HCT116 (cell line): ENCODE measurements at regions not wholly inside any gene's neighbourhood (a gene's known extent, or its start where the extent isn't known, plus 50 kb on each side); places are given as distances from the start of the nearest gene placed in this dataset.

ENCODE experiments used
- ATAC-seq: fragments of 200-7000 bp; cut with Tn5 transposase; 2 replicates; pipeline ENCODE4 v1.9.1; 2020; ENCODE audit warnings: mild to moderate bottlenecking, moderate library complexity
- BruUV-seq: library from RNA; stranded (reverse); fragments of 400-500 nt; replicated peaks from 2 replicates; lab custom pipeline; 2021; lab: Mats Ljungman, UMichigan
- CTCF ChIA-PET: fragments of 300-600 bp; sonication (Branson Sonifier 250); formaldehyde crosslinking; loops from one replicate; lab custom pipeline; 2021; ENCODE audit warnings: antibody characterized with exemption; lab: Charles Lee
- POLR2A ChIA-PET: fragments of 300-600, 350-600 bp; sonication (Branson Sonifier 250); formaldehyde crosslinking; loops from one replicate; lab custom pipeline; 2021; ENCODE audit warnings: antibody characterized with exemption; lab: Charles Lee
- RAD21 ChIA-PET, 2 experiments: fragments of 300-600 bp; sonication (Branson Sonifier 250); formaldehyde crosslinking; loops; one replicate each; lab custom pipeline; 2023; ENCODE audit warnings: low total read pairs in 2 of 2; ENCODE audit not compliant: uncharacterized antibody in 2 of 2, unreplicated experiment in 2 of 2, low non-redundant PET in 1 of 2; lab: Charles Lee
- DNase-seq: peaks from one replicate; pipeline ENCODE4 v3.0.0-alpha.2; 2010; ENCODE audit warnings: low read depth, low spot score
- H2AFZ ChIP-seq: fragments of 200-600 bp; shearing (Covaris generic), sonication (generic); 2 replicates; pipeline ENCODE4 v1.6.1; 2017; ENCODE audit warnings: low read depth, mixed run types, mixed read lengths, antibody characterized with exemption, low read length; ENCODE audit not compliant: poor library complexity, severe bottlenecking
- H3K27ac ChIP-seq: 2 replicates; pipeline ENCODE4 v1.5.1; 2012; ENCODE audit warnings: low read depth, low read length
- H3K27me3 ChIP-seq: fragments of 200-600 bp; sonication (generic); 2 replicates; pipeline ENCODE4 v1.6.1; 2016; ENCODE audit warnings: mixed run types, low read length, mixed read lengths; ENCODE audit not compliant: insufficient read depth
- H3K36me3 ChIP-seq, 2 experiments: fragments of 200-500 bp in 1 of 2; fragments of 200-600 bp in 1 of 2; sonication (Bioruptor generic) in 1 of 2; sonication (generic) in 1 of 2; 2 replicates each; pipeline versions ENCODE4 v1.5.1 to v1.6.1; 2014 to 2016; ENCODE audit warnings: low read length in 2 of 2, inconsistent platforms in 1 of 2, mixed read lengths in 1 of 2, mixed run types in 1 of 2; ENCODE audit not compliant: insufficient read depth in 2 of 2, control insufficient read depth in 1 of 2
- H3K4me1 ChIP-seq, 2 experiments: fragments of 200-600 bp in 1 of 2; sonication (generic) in 1 of 2; 2 replicates each; pipeline versions ENCODE4 v1.5.1 to v1.6.1; 2012 to 2017; ENCODE audit warnings: low read length in 2 of 2, inconsistent platforms in 1 of 2, mild to moderate bottlenecking in 1 of 2, mixed read lengths in 1 of 2, mixed run types in 1 of 2, moderate library complexity in 1 of 2; ENCODE audit not compliant: insufficient read depth in 2 of 2, control insufficient read depth in 1 of 2
- H3K4me2 ChIP-seq: fragments of 200-600 bp; sonication (generic); 2 replicates; pipeline ENCODE4 v1.6.1; 2017; ENCODE audit warnings: mixed run types, low read length, mixed read lengths
- H3K4me3 ChIP-seq, 2 experiments: fragments of 200-600 bp in 1 of 2; sonication (generic) in 1 of 2; replicated peaks in 1 of 2; 2 replicates each; pipeline ENCODE4 v1.5.1; 2011 to 2016; ENCODE audit warnings: low read length in 2 of 2, control low read depth in 1 of 2, low read depth in 1 of 2, mild to moderate bottlenecking in 1 of 2, mixed read lengths in 1 of 2, mixed run types in 1 of 2
- H3K79me2 ChIP-seq: fragments of 200-600 bp; sonication (generic); 2 replicates; pipeline ENCODE4 v1.6.1; 2017; ENCODE audit warnings: mild to moderate bottlenecking, mixed run types, low read length, moderate library complexity, mixed read lengths; ENCODE audit not compliant: insufficient read depth
- H3K9ac ChIP-seq: fragments of 200-600 bp; sonication (generic); 2 replicates; pipeline ENCODE4 v1.6.1; 2016; ENCODE audit warnings: low read length, mixed read lengths
- H3K9me2 ChIP-seq: fragments of 200-600 bp; sonication (generic), shearing (Covaris generic); 2 replicates; pipeline ENCODE4 v1.6.1; 2017; ENCODE audit warnings: mixed run types, mild to moderate bottlenecking, moderate library complexity; ENCODE audit not compliant: insufficient read depth
- H3K9me3 ChIP-seq, 2 experiments: fragments of 200-500 bp in 1 of 2; fragments of 200-600 bp in 1 of 2; sonication (Bioruptor generic) in 1 of 2; sonication (generic) in 1 of 2; 2 replicates each; pipeline ENCODE4 v1.6.1; 2014 to 2017; ENCODE audit warnings: low read length in 2 of 2, mixed read lengths in 2 of 2, inconsistent platforms in 1 of 2, low read depth in 1 of 2, mild to moderate bottlenecking in 1 of 2, mixed run types in 1 of 2, moderate library complexity in 1 of 2; ENCODE audit not compliant: control insufficient read depth in 1 of 2, insufficient read depth in 1 of 2
- H4K20me1 ChIP-seq: fragments of 200-600 bp; sonication (generic), shearing (Covaris generic); 2 replicates; pipeline ENCODE4 v1.6.1; 2017; ENCODE audit warnings: mixed run types, mild to moderate bottlenecking, moderate library complexity; ENCODE audit not compliant: insufficient read depth
- CBX3 ChIP-seq: IDR thresholded peaks from 2 replicates; pipeline ENCODE4 v1.6.1; 2012; ENCODE audit warnings: low read depth
- CEBPB ChIP-seq: IDR thresholded peaks from 2 replicates; pipeline ENCODE4 v1.6.1; 2012; ENCODE audit warnings: low read depth
- EGR1 ChIP-seq: IDR thresholded peaks from 2 replicates; pipeline ENCODE4 v1.6.1; 2012; ENCODE audit warnings: low read depth
- ELF1 ChIP-seq: IDR thresholded peaks from 2 replicates; pipeline ENCODE4 v1.6.1; 2012; ENCODE audit warnings: low read depth, borderline replicate concordance
- EZH2 ChIP-seq: fragments of 200-600 bp; sonication (generic); IDR thresholded peaks from 2 replicates; pipeline ENCODE4 v1.6.1; 2017; ENCODE audit warnings: antibody characterized with exemption, mixed run types
- FOSL1 ChIP-seq: IDR thresholded peaks from 2 replicates; pipeline ENCODE4 v1.6.1; 2012; ENCODE audit warnings: low read depth
- POLR2AphosphoS5 ChIP-seq: IDR thresholded peaks from 2 replicates; pipeline ENCODE4 v1.6.1; 2011; ENCODE audit warnings: mild to moderate bottlenecking, low read depth, low read length, moderate library complexity
- RAD21 ChIP-seq: IDR thresholded peaks from 2 replicates; pipeline ENCODE4 v1.6.1; 2012; ENCODE audit warnings: low read depth, mild to moderate bottlenecking
- SIN3A ChIP-seq: IDR thresholded peaks from 2 replicates; pipeline ENCODE4 v1.6.1; 2012; ENCODE audit warnings: low read depth
- SP1 ChIP-seq: IDR thresholded peaks from 2 replicates; pipeline ENCODE4 v1.6.1; 2012; ENCODE audit warnings: low read depth
- SRF ChIP-seq: IDR thresholded peaks from 2 replicates; pipeline ENCODE4 v1.6.1; 2012; ENCODE audit warnings: low read depth
- YY1 ChIP-seq: IDR thresholded peaks from 2 replicates; pipeline ENCODE4 v1.6.1; 2011; ENCODE audit warnings: low read length, low read depth, moderate library complexity, mild to moderate bottlenecking; ENCODE audit not compliant: insufficient replicate concordance; ENCODE audit errors: extremely low read depth
- ZNF274 ChIP-seq: fragments of 200-500 bp; sonication (Bioruptor generic); IDR thresholded peaks from 2 replicates; pipeline ENCODE4 v1.6.1; 2014; ENCODE audit warnings: mild to moderate bottlenecking, low read depth, low read length, inconsistent platforms
- intact Hi-C: fragments of 100-400 bp; cut with micrococcal nuclease; formaldehyde crosslinking; loops from 2 replicates; pipeline ENCODE4 v1.10.0; 2022
- TF ChIP-seq, protein P1 (sequence below), 3 experiments: fragments of 200-600 bp in 1 of 3; sonication (generic) in 1 of 3; IDR thresholded peaks in 2 of 3; conservative IDR thresholded peaks in 1 of 3; 2 replicates each; pipeline ENCODE4 v1.5.1; 2012 to 2017; ENCODE audit warnings: low read depth in 2 of 3, low read length in 2 of 3, antibody characterized with exemption in 1 of 3, borderline replicate concordance in 1 of 3, control low read depth in 1 of 3, mild to moderate bottlenecking in 1 of 3, mixed read lengths in 1 of 3, mixed run types in 1 of 3, moderate library complexity in 1 of 3; ENCODE audit not compliant: insufficient read depth in 1 of 3
- TF ChIP-seq, protein P2 (sequence below): IDR thresholded peaks from 2 replicates; pipeline ENCODE4 v1.6.1; 2012; ENCODE audit warnings: low read depth
- TF ChIP-seq, protein P3 (sequence below): IDR thresholded peaks from 2 replicates; pipeline ENCODE4 v1.6.1; 2012
- TF ChIP-seq, protein P4 (sequence below): IDR thresholded peaks from 2 replicates; pipeline ENCODE4 v1.6.1; 2012

DNA sequence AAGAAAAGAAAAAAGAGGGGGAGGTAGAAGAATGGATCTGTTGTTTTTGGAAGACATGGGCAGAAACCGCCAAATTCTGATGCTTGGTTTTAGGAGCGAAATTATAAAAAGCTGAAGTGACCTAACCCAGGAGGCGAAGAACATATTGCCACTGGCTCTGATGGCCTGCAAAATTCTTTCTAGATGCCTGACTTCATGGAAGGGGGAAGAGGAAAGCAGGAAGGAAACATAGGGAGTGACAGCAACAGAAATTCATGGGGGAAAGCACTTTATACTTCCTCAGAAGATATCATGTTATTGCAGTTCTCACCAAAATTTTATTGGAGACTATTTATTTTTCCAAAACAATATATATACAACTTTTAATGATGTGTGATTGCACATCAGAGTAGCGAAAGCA is 213.5 kb downstream of the DLEU7 start:
- no peaks in the 10 kb centered on the region for H4K20me1 ChIP-seq
- intact Hi-C loops, result no loop called here
- TF ChIP-seq EGR1, result no peak
- TF ChIP-seq, protein P1, sequence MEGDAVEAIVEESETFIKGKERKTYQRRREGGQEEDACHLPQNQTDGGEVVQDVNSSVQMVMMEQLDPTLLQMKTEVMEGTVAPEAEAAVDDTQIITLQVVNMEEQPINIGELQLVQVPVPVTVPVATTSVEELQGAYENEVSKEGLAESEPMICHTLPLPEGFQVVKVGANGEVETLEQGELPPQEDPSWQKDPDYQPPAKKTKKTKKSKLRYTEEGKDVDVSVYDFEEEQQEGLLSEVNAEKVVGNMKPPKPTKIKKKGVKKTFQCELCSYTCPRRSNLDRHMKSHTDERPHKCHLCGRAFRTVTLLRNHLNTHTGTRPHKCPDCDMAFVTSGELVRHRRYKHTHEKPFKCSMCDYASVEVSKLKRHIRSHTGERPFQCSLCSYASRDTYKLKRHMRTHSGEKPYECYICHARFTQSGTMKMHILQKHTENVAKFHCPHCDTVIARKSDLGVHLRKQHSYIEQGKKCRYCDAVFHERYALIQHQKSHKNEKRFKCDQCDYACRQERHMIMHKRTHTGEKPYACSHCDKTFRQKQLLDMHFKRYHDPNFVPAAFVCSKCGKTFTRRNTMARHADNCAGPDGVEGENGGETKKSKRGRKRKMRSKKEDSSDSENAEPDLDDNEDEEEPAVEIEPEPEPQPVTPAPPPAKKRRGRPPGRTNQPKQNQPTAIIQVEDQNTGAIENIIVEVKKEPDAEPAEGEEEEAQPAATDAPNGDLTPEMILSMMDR (IDR thresholded peaks at IDR 0.05 in 2 of 3, conservative IDR thresholded peaks at IDR 0.05 in 1 of 3; ENCODE audit: borderline replicate concordance in 1 of 3, insufficient read depth in 1 of 3, low read depth in 2 of 3, low read length in 2 of 3), result no peak
- no peak for TF ChIP-seq SP1
- no peak for TF ChIP-seq RAD21
- TF ChIP-seq, protein P2, sequence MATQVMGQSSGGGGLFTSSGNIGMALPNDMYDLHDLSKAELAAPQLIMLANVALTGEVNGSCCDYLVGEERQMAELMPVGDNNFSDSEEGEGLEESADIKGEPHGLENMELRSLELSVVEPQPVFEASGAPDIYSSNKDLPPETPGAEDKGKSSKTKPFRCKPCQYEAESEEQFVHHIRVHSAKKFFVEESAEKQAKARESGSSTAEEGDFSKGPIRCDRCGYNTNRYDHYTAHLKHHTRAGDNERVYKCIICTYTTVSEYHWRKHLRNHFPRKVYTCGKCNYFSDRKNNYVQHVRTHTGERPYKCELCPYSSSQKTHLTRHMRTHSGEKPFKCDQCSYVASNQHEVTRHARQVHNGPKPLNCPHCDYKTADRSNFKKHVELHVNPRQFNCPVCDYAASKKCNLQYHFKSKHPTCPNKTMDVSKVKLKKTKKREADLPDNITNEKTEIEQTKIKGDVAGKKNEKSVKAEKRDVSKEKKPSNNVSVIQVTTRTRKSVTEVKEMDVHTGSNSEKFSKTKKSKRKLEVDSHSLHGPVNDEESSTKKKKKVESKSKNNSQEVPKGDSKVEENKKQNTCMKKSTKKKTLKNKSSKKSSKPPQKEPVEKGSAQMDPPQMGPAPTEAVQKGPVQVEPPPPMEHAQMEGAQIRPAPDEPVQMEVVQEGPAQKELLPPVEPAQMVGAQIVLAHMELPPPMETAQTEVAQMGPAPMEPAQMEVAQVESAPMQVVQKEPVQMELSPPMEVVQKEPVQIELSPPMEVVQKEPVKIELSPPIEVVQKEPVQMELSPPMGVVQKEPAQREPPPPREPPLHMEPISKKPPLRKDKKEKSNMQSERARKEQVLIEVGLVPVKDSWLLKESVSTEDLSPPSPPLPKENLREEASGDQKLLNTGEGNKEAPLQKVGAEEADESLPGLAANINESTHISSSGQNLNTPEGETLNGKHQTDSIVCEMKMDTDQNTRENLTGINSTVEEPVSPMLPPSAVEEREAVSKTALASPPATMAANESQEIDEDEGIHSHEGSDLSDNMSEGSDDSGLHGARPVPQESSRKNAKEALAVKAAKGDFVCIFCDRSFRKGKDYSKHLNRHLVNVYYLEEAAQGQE, result no peak
- no peak for TF ChIP-seq CEBPB
- TF ChIP-seq FOSL1, result no peak
- TF ChIP-seq YY1, result no peak
- TF ChIP-seq POLR2AphosphoS5, result no peak
- TF ChIP-seq, protein P3, sequence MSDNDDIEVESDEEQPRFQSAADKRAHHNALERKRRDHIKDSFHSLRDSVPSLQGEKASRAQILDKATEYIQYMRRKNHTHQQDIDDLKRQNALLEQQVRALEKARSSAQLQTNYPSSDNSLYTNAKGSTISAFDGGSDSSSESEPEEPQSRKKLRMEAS, result no peak
- TF ChIP-seq CBX3, result no peak
- TF ChIP-seq EZH2, result no peak
- TF ChIP-seq SRF, result no peak
- TF ChIP-seq, protein P4, sequence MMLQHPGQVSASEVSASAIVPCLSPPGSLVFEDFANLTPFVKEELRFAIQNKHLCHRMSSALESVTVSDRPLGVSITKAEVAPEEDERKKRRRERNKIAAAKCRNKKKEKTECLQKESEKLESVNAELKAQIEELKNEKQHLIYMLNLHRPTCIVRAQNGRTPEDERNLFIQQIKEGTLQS, result no peak
- no peak for TF ChIP-seq SIN3A
- TF ChIP-seq ELF1, result no peak
- TF ChIP-seq ZNF274, result no peak
- no peaks in the 10 kb centered on the region for H3K79me2 ChIP-seq
- ChIA-PET RAD21 (no interaction called here), POLR2A (no interaction called here), CTCF (no interaction called here)
- H2AFZ ChIP-seq, result no peak overlapping the region
- H3K27ac ChIP-seq, result no peak overlapping the region
- DNase-seq (no peak), ATAC-seq (no peak)
- no TSS peak for BruUV-seq
- H3K36me3 ChIP-seq, result no peaks in the 10 kb centered on the region
- H3K9ac ChIP-seq, result no peak overlapping the region
- no peaks in the 10 kb centered on the region for H3K27me3 ChIP-seq
- H3K9me2 ChIP-seq, result no peaks in the 10 kb centered on the region
- no peak overlapping the region for H3K4me2 ChIP-seq
- no peaks in the 10 kb centered on the region for H3K9me3 ChIP-seq
- H3K4me1 ChIP-seq, result no peaks in the 10 kb centered on the region
- H3K4me3 ChIP-seq, result no peak overlapping the region
